ENCODE measurements at regions not wholly inside any gene's neighbourhood (a gene's known extent, or its start where the extent isn't known, plus 50 kb on each side); places are given as distances from the start of the nearest gene placed in this dataset.
"Not testable (repeated sequence)": the region's sequence is repeated elsewhere in the genome, so short reads cannot be mapped to it uniquely, and the experiment has no call there.

GRCh38 chr5:2111569-2112105, 228.9 kb upstream of the IRX4 start:
- DNase-seq, result no peak

- DNase-seq, result no peak
Measured at GRCh38 chr5:2110934-2111462, 228.3 kb upstream of the IRX4 start.

- no peak for DNase-seq
Measured at GRCh38 chr5:2110137-2110933, 227.6 kb upstream of the IRX4 start.

- DNase-seq, result no peak
Measured at GRCh38 chr5:2109566-2109965, 226.8 kb upstream of the IRX4 start.

- DNase-seq, result no peak
Measured at GRCh38 chr5:2106721-2107120, 224.0 kb upstream of the IRX4 start.

- DNase-seq, result no peak
Measured at GRCh38 chr5:2105141-2105540, 222.4 kb upstream of the IRX4 start.

- DNase-seq, result no peak
Measured at GRCh38 chr5:2103940-2104339, 221.2 kb upstream of the IRX4 start.

GRCh38 chr5:2102819-2103776, 220.4 kb upstream of the IRX4 start:
- no peak for DNase-seq

- DNase-seq, result no peak
Measured at GRCh38 chr5:2101685-2102084, 219.0 kb upstream of the IRX4 start.

- no peak for DNase-seq
Measured at GRCh38 chr5:2096887-2097505, 214.3 kb upstream of the IRX4 start.

- DNase-seq, result no peak
Measured at GRCh38 chr5:2095011-2095410, 212.3 kb upstream of the IRX4 start.

- no peak for DNase-seq
Measured at GRCh38 chr5:2094616-2094995, 211.9 kb upstream of the IRX4 start.

- no peak for DNase-seq
Measured at GRCh38 chr5:2093859-2094615, 211.3 kb upstream of the IRX4 start.

- no peak for DNase-seq
Measured at GRCh38 chr5:2091921-2092320, 209.2 kb upstream of the IRX4 start.

- no peak for DNase-seq
Measured at GRCh38 chr5:2087980-2088379, 205.3 kb upstream of the IRX4 start.

- no peak for DNase-seq
Measured at GRCh38 chr5:2075365-2075764, 192.6 kb upstream of the IRX4 start.

- no peak for DNase-seq
Measured at GRCh38 chr5:2071562-2071961, 188.8 kb upstream of the IRX4 start.

GRCh38 chr5:2070787-2071186, 188.1 kb upstream of the IRX4 start:
- not testable (repeated sequence) for DNase-seq

GRCh38 chr5:2068531-2068930, 185.8 kb upstream of the IRX4 start:
- no peak for DNase-seq

- DNase-seq, result no peak
Measured at GRCh38 chr5:2066373-2066772, 183.6 kb upstream of the IRX4 start.

GRCh38 chr5:2063380-2063779, 180.7 kb upstream of the IRX4 start:
- not testable (repeated sequence) for DNase-seq

- DNase-seq, result no peak
Measured at GRCh38 chr5:2052687-2053086, 170.0 kb upstream of the IRX4 start.

Data from DMS79 (cell line).